Ovary (tissue), 7 donors: ENCODE measurements at regions not wholly inside any gene's neighbourhood (a gene's known extent, or its start where the extent isn't known, plus 50 kb on each side); places are given as distances from the start of the nearest gene placed in this dataset.

Experiments used
- DNase-seq, 5 donors: peaks; one replicate each; pipeline ENCODE4 v3.0.0-alpha.2; 2019 to 2020
- H3K27ac ChIP-seq, 2 donors: fragments of 200-600 bp; one replicate each; pipeline versions ENCODE4 v1.5.1 to v1.8.0; 2019 to 2022
- H3K27me3 ChIP-seq: fragments of 200-600 bp; one replicate; pipeline ENCODE4 v1.8.0; 2022
- H3K36me3 ChIP-seq: fragments of 200-600 bp; sonication (generic); one replicate; pipeline ENCODE4 v1.5.1; 2019
- H3K4me1 ChIP-seq: one replicate; pipeline ENCODE4 v1.8.1; 2013; ENCODE audit warnings: mild to moderate bottlenecking, moderate library complexity; ENCODE audit not compliant: insufficient read depth
- H3K4me3 ChIP-seq: fragments of 200-600 bp; sonication (generic); one replicate; pipeline ENCODE4 v1.5.1; 2017
- H3K9me3 ChIP-seq, 2 donors: fragments of 200-600 bp in 1 of 2; sonication (generic) in 1 of 2; one replicate each; pipeline versions ENCODE4 v1.5.1 to v1.8.1; 2013 to 2019; ENCODE audit warnings: mild to moderate bottlenecking in 1 of 2, moderate library complexity in 1 of 2
- EP300 ChIP-seq: sonication (generic); formaldehyde crosslinking; IDR thresholded peaks from one replicate; pipeline ENCODE4 v1.6.1; 2017; ENCODE audit warnings: antibody characterized with exemption
- POLR2A ChIP-seq: fragments of 450-650 bp; IDR thresholded peaks from one replicate; pipeline ENCODE4 v1.6.1; 2017; ENCODE audit warnings: antibody characterized with exemption, mild to moderate bottlenecking, moderate library complexity
- WGBS, 3 donors: extraction: QIAGEN DNeasy Blood & Tissue Kit in 1 of 3; methylation state at CpG; one replicate each; pipeline versions ENCODE4 v1.1.5 to v1.1.7; 2013 to 2017; 5-methylcytosine and 5-hydroxymethylcytosine counted together
- intact Hi-C, 4 donors: fragments of 100-400 bp; cut with DNase I; formaldehyde crosslinking; loops; one replicate each; pipeline versions ENCODE4 v1.11.0 to v1.15.1; 2022 to 2023
- TF ChIP-seq, protein P1 (sequence below), 3 donors: fragments of 450-650 bp in 2 of 3; fragments of 200-600 bp in 1 of 3; IDR thresholded peaks; one replicate each; pipeline versions ENCODE4 v1.5.1 to v1.8.0; 2016 to 2022; ENCODE audit warnings: antibody characterized with exemption in 3 of 3, mild to moderate bottlenecking in 1 of 3
- donor health status: DM: no; HTN: no; CAD: no; lungs with moderate emphysema.
- donor health status: DM: no; HTN: no; CAD: no.
- donor health status: Bipolar disorder and iron deficiency.
- donor health status: DM: no; HTN: no; CAD: no.
- donor health status: DM: yes; HTN: yes; CAD: no.

DNA sequence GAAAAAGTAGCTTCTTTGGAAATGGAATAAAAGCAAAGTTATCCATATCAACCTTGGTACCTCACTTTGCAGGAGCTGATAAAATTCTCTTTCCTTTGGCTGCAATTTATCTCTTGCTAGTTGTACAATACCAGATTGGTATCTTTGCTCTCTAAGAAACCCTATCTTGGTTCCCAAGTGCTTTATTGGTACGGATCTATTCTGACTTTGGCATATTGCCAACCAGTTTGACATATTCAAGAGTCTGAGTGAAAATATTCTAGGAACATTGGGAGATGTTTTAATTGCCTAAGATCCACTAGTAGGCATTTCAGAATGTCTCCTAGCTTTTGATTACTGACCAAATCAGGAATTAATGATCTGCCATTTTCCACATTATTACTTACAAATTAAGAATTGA, 167.2 kb upstream of the ATP2B1 start:
- no peak for DNase-seq
- H3K27me3 ChIP-seq = no peaks in the 10 kb centered on the region
- no peaks in the 10 kb centered on the region for H3K9me3 ChIP-seq
- H3K4me3 ChIP-seq = no peak overlapping the region
- no peaks in the 10 kb centered on the region for H3K36me3 ChIP-seq
- no peak overlapping the region for H3K27ac ChIP-seq
- 39 to 47% (median 43%) methylated on average over 1 of the region's 1 CpG for WGBS, 3 donors
- intact Hi-C loops = no loop called here
- TF ChIP-seq, protein P1, sequence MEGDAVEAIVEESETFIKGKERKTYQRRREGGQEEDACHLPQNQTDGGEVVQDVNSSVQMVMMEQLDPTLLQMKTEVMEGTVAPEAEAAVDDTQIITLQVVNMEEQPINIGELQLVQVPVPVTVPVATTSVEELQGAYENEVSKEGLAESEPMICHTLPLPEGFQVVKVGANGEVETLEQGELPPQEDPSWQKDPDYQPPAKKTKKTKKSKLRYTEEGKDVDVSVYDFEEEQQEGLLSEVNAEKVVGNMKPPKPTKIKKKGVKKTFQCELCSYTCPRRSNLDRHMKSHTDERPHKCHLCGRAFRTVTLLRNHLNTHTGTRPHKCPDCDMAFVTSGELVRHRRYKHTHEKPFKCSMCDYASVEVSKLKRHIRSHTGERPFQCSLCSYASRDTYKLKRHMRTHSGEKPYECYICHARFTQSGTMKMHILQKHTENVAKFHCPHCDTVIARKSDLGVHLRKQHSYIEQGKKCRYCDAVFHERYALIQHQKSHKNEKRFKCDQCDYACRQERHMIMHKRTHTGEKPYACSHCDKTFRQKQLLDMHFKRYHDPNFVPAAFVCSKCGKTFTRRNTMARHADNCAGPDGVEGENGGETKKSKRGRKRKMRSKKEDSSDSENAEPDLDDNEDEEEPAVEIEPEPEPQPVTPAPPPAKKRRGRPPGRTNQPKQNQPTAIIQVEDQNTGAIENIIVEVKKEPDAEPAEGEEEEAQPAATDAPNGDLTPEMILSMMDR (IDR thresholded peaks at IDR 0.05) = no peak
- no peak for TF ChIP-seq POLR2A
- no peak for TF ChIP-seq EP300
- H3K4me1 ChIP-seq = no peaks in the 10 kb centered on the region

DNA sequence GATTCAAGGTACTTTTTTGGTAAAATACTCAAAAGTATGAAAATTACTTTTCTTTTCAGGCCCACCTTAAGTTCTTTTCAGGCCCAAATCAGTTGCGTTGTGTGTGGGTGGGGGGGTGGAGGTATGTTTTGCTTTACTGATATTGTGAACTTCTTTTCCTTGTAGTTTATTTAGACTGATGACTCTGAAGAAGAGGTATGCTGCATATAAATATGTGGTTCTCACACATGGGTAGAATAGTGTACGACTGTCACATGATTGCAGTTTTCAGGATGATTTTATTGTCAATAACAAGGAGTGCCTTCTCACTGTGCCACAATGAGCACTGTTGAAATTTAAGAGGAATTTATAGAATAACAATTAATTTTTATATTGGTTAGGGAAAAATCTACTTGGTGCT, 166.6 kb upstream of the ATP2B1 start:
- TF ChIP-seq EP300 (no peak), POLR2A (no peak)
- TF ChIP-seq, protein P1 (IDR thresholded peaks at IDR 0.05) = no peak
- intact Hi-C loops = no loop called here
- 62 to 83% (median 75%) methylated on average over 2 of the region's 2 CpGs for WGBS, 3 donors
- H3K27me3 ChIP-seq = no peaks in the 10 kb centered on the region
- no peak for DNase-seq
- H3K4me3 ChIP-seq = no peak overlapping the region
- no peaks in the 10 kb centered on the region for H3K36me3 ChIP-seq
- H3K9me3 ChIP-seq = no peaks in the 10 kb centered on the region
- H3K27ac ChIP-seq = no peak overlapping the region
- H3K4me1 ChIP-seq = no peaks in the 10 kb centered on the region

DNA sequence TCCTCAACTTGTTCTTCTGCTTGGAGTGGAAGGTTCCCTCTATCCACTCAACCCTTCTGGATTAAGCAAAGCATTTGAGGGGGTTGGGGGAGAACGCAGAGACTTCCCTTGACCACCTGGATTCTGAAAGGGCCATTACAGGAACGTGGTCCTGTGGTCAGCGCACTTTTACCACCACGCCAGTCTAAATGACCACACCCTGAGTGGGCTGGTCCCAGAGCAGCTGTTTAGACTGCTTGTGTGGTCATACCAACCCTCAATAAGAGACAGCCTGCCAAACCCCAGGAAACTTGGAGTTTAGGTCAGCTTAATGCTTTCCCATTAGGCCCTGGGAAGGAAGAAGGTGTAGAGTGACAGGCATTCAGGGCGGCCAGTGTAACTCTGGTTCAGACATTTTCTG, 165.5 kb upstream of the ATP2B1 start:
- no peaks in the 10 kb centered on the region for H3K36me3 ChIP-seq
- H3K4me1 ChIP-seq = no peaks in the 10 kb centered on the region
- no peaks in the 10 kb centered on the region for H3K9me3 ChIP-seq
- WGBS, 3 donors = 88 to 96% (median 91%) methylated on average over 5 of the region's 5 CpGs
- no peak for DNase-seq
- H3K27me3 ChIP-seq = no peaks in the 10 kb centered on the region
- intact Hi-C loops = no loop called here
- TF ChIP-seq, protein P1 (IDR thresholded peaks at IDR 0.05) = no peak
- no peak for TF ChIP-seq EP300
- H3K4me3 ChIP-seq = no peak overlapping the region
- H3K27ac ChIP-seq = no peak overlapping the region

DNA sequence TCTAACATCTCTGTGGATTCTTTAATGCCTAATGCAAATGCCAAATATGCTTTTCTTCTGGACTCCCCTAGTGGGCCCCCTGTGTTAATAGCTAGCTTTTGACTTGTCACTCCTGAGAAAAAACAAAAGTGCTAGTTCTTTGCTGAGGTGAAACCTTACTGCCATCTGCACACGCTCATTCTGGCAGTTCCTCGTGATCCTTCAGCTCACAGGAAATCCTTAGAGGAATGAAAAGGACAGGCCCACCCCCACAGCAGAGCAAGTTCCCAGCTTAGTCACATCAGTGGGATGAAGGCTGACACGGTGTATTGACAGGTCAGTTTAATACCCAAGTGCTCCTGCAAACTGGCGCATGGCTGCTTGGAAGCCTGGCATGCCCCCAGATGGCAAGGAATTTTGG, 165.1 kb upstream of the ATP2B1 start:
- DNase-seq = no peak
- Histone ChIP-seq H3K27ac (no peak overlapping the region), H3K9me3 (no peaks in the 10 kb centered on the region), H3K27me3 (no peaks in the 10 kb centered on the region), H3K4me1 (no peaks in the 10 kb centered on the region), H3K4me3 (no peak overlapping the region), H3K36me3 (no peaks in the 10 kb centered on the region)
- intact Hi-C loops = no loop called here
- 59 to 66% (median 63%) methylated on average over 4 of the region's 4 CpGs for WGBS, 3 donors
- TF ChIP-seq, protein P1 (IDR thresholded peaks at IDR 0.05) = no peak
- no peak for TF ChIP-seq POLR2A
- TF ChIP-seq EP300 = no peak
